ENCODE measurements at regions not wholly inside any gene's neighbourhood (a gene's known extent, or its start where the extent isn't known, plus 50 kb on each side); places are given as distances from the start of the nearest gene placed in this dataset.

DNA sequence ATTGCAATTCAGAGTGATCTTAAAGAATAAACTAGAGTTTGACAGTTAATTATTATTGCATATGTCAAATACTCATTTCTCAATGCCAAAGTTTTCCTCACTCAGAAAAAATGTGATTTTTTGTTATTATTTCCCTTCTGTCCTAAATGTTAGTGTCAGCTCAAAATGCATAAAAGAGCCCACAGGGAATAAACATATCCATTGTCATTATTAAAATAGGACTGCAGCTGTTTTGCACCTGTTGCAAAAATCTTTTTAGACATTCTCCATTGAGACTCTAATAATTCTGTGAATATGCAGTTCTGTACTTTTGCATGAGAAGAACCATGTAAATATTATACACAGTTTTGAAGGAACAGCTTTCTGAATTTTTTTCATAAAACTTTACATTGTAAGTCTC, 540.0 kb upstream of the SLC39A10 start (continued):
- TF ChIP-seq GABPA (IDR thresholded peaks at IDR 0.05; ENCODE audit: borderline replicate concordance, insufficient read depth, low read length) (no peak), RNF2 (IDR thresholded peaks at IDR 0.05; ENCODE audit: borderline replicate concordance, low read depth, low read length, missing control alignments, poor library complexity, severe bottlenecking) (no peak)
